ENCODE measurements at regions not wholly inside any gene's neighbourhood (a gene's known extent, or its start where the extent isn't known, plus 50 kb on each side); places are given as distances from the start of the nearest gene placed in this dataset.

DNA sequence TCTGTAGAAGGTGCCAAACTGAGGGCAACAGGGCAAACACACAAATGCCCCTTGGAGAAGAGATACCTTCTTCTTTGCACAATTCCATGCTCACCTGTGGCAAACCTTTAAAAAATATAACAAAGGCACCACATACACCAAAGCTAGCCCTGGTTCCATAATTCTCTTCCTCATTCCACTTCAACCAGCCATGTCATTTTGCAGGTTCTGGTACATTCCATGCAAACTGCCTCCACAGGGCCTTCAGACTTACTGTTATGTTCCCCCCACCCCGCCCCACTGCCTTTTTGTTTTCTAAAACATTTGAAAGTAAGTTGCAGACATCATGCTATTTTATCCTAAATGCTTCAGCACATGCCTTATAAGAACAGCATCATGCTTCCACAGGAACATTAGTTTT, 269.0 kb downstream of the NSUN3 start:
- FAIRE-seq (no peak), DNase-seq (ENCODE audit: low read depth, low spot score) (no peak)
- Histone ChIP-seq H3K27ac (ENCODE audit: control insufficient read depth, insufficient read depth, low read length) (no peak overlapping the region), H3K4me1 (ENCODE audit: control insufficient read depth, extremely low read depth, insufficient read depth, low read length) (no peaks in the 10 kb centered on the region), H3K4me2 (ENCODE audit: control insufficient read depth, extremely low read depth, insufficient read depth, low read depth, low read length) (no peak overlapping the region), H4K20me1 (ENCODE audit: control insufficient read depth, extremely low read depth, insufficient read depth, low read length) (no peaks in the 10 kb centered on the region), H3K27me3 (ENCODE audit: control insufficient read depth, extremely low read depth, insufficient read depth, low read length) (no peaks in the 10 kb centered on the region), H3K9ac (ENCODE audit: control insufficient read depth, extremely low read depth, insufficient read depth, low read length) (no peak overlapping the region), H3K36me3 (ENCODE audit: control insufficient read depth in 2 of 2, extremely low read depth in 1 of 2, insufficient read depth in 2 of 2, low read length in 2 of 2) (no peaks in the 10 kb centered on the region), H3K9me1 (ENCODE audit: control insufficient read depth, extremely low read depth, insufficient read depth, low read length) (no peaks in the 10 kb centered on the region), H3K79me2 (ENCODE audit: control insufficient read depth, insufficient read depth, low read length) (no peaks in the 10 kb centered on the region), H2AFZ (ENCODE audit: control insufficient read depth, low read length) (no peak overlapping the region), H3K9me3 (ENCODE audit: control insufficient read depth, low read depth, low read length) (no peaks in the 10 kb centered on the region), H3K4me3 (ENCODE audit: control insufficient read depth in 2 of 3, extremely low read depth in 1 of 3, insufficient read depth in 2 of 3, low read depth in 1 of 3, low read length in 3 of 3) (no peak overlapping the region)
- dilution Hi-C loops (cut with MboI; ENCODE audit: extremely low pct_ligation_motif_present, low sequenced_read_pairs), result no loop called here
- TF ChIP-seq EZH2 (IDR thresholded peaks at IDR 0.05; ENCODE audit: low read length), result no peak
- TF ChIP-seq, protein P1, sequence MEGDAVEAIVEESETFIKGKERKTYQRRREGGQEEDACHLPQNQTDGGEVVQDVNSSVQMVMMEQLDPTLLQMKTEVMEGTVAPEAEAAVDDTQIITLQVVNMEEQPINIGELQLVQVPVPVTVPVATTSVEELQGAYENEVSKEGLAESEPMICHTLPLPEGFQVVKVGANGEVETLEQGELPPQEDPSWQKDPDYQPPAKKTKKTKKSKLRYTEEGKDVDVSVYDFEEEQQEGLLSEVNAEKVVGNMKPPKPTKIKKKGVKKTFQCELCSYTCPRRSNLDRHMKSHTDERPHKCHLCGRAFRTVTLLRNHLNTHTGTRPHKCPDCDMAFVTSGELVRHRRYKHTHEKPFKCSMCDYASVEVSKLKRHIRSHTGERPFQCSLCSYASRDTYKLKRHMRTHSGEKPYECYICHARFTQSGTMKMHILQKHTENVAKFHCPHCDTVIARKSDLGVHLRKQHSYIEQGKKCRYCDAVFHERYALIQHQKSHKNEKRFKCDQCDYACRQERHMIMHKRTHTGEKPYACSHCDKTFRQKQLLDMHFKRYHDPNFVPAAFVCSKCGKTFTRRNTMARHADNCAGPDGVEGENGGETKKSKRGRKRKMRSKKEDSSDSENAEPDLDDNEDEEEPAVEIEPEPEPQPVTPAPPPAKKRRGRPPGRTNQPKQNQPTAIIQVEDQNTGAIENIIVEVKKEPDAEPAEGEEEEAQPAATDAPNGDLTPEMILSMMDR (optimal IDR thresholded peaks at IDR 0.05 in 1 of 3, IDR thresholded peaks at IDR 0.05 in 1 of 3, conservative IDR thresholded peaks at IDR 0.05 in 1 of 3; ENCODE audit: extremely low read depth in 1 of 3, insufficient read depth in 2 of 3, low read length in 3 of 3), result no peak

- FAIRE-seq, result peak; percentile 13
- H3K79me2 ChIP-seq (ENCODE audit: control insufficient read depth, insufficient read depth, low read length), result no peaks in the 10 kb centered on the region
- no peak overlapping the region for H3K4me2 ChIP-seq (ENCODE audit: control insufficient read depth, extremely low read depth, insufficient read depth, low read depth, low read length)
- H3K4me1 ChIP-seq (ENCODE audit: control insufficient read depth, extremely low read depth, insufficient read depth, low read length), result no peaks in the 10 kb centered on the region
- H3K36me3 ChIP-seq (ENCODE audit: control insufficient read depth in 2 of 2, extremely low read depth in 1 of 2, insufficient read depth in 2 of 2, low read length in 2 of 2), result no peaks in the 10 kb centered on the region
- dilution Hi-C loops (cut with MboI; ENCODE audit: extremely low pct_ligation_motif_present, low sequenced_read_pairs), result no loop called here
- no peaks in the 10 kb centered on the region for H3K9me3 ChIP-seq (ENCODE audit: control insufficient read depth, low read depth, low read length)
- H3K9me1 ChIP-seq (ENCODE audit: control insufficient read depth, extremely low read depth, insufficient read depth, low read length), result no peaks in the 10 kb centered on the region
- no peaks in the 10 kb centered on the region for H4K20me1 ChIP-seq (ENCODE audit: control insufficient read depth, extremely low read depth, insufficient read depth, low read length)
- TF ChIP-seq EZH2 (IDR thresholded peaks at IDR 0.05; ENCODE audit: low read length), result no peak
- TF ChIP-seq, protein P1 (optimal IDR thresholded peaks at IDR 0.05 in 1 of 3, IDR thresholded peaks at IDR 0.05 in 1 of 3, conservative IDR thresholded peaks at IDR 0.05 in 1 of 3; ENCODE audit: extremely low read depth in 1 of 3, insufficient read depth in 2 of 3, low read length in 3 of 3), result peak; percentile 18 to 53 (median 53)
- no peak overlapping the region for H3K9ac ChIP-seq (ENCODE audit: control insufficient read depth, extremely low read depth, insufficient read depth, low read length)
- DNase-seq (ENCODE audit: low read depth, low spot score), result no peak
- no peak overlapping the region for H3K27ac ChIP-seq (ENCODE audit: control insufficient read depth, insufficient read depth, low read length)
- H2AFZ ChIP-seq (ENCODE audit: control insufficient read depth, low read length), result no peak overlapping the region
- H3K27me3 ChIP-seq (ENCODE audit: control insufficient read depth, extremely low read depth, insufficient read depth, low read length), result no peaks in the 10 kb centered on the region
- no peak overlapping the region for H3K4me3 ChIP-seq (ENCODE audit: control insufficient read depth in 2 of 3, extremely low read depth in 1 of 3, insufficient read depth in 2 of 3, low read depth in 1 of 3, low read length in 3 of 3)
Observed at GRCh38 chr3:94336046-94336753, 273.3 kb downstream of the NSUN3 start.

Measured in keratinocyte (primary cell).